Tibial nerve (tissue), 4 donors: ENCODE measurements at regions not wholly inside any gene's neighbourhood (a gene's known extent, or its start where the extent isn't known, plus 50 kb on each side); places are given as distances from the start of the nearest gene placed in this dataset.

Experiments used
- DNase-seq, 2 donors: peaks; one replicate each; pipeline ENCODE4 v3.0.0-alpha.2; 2019; ENCODE audit warnings: low spot score in 2 of 2
- H3K27ac ChIP-seq, 4 donors: fragments of 200-600 bp; sonication (generic) in 3 of 4; one replicate each; pipeline ENCODE4 v1.5.1; 2017 to 2019; ENCODE audit warnings: mild to moderate bottlenecking in 1 of 4
- H3K27me3 ChIP-seq, 2 donors: fragments of 200-600 bp; sonication (generic) in 1 of 2; one replicate each; pipeline versions ENCODE4 v1.5.1 to v1.6.0; 2017 to 2019
- H3K36me3 ChIP-seq, 3 donors: fragments of 200-600 bp; sonication (generic); one replicate each; pipeline ENCODE4 v1.5.1; 2018 to 2019
- H3K4me1 ChIP-seq, 4 donors: fragments of 200-600 bp; sonication (generic) in 3 of 4; one replicate each; pipeline ENCODE4 v1.5.1; 2017 to 2019
- H3K4me3 ChIP-seq, 4 donors: fragments of 200-600 bp; sonication (generic) in 3 of 4; one replicate each; pipeline ENCODE4 v1.5.1; 2017 to 2019; ENCODE audit warnings: mild to moderate bottlenecking in 1 of 4, moderate library complexity in 1 of 4
- H3K9me3 ChIP-seq, 4 donors: fragments of 200-600 bp; sonication (generic) in 3 of 4; one replicate each; pipeline ENCODE4 v1.5.1; 2017 to 2019
- CTCF ChIP-seq, 5 experiments: fragments of 200-600 bp in 3 of 5; fragments of 450-650 bp in 2 of 5; sonication (generic) in 3 of 5; IDR thresholded peaks; one replicate each; pipeline ENCODE4 v1.5.1; 2016 to 2019; ENCODE audit warnings: antibody characterized with exemption in 5 of 5, mild to moderate bottlenecking in 3 of 5, moderate library complexity in 2 of 5
- EP300 ChIP-seq, 2 donors: sonication (generic); formaldehyde crosslinking; IDR thresholded peaks; one replicate each; pipeline ENCODE4 v1.6.1; 2017; ENCODE audit warnings: antibody characterized with exemption in 2 of 2, mild to moderate bottlenecking in 1 of 2
- POLR2A ChIP-seq, 2 donors: fragments of 450-650 bp; IDR thresholded peaks; one replicate each; pipeline ENCODE4 v1.6.1; 2017; ENCODE audit warnings: antibody characterized with exemption in 2 of 2, mild to moderate bottlenecking in 2 of 2, moderate library complexity in 2 of 2
- WGBS, 2 donors: methylation state at CpG; one replicate each; pipeline ENCODE4 v1.1.5; 2018; 5-methylcytosine and 5-hydroxymethylcytosine counted together

- no peak overlapping the region for H3K27ac ChIP-seq
- no peak for TF ChIP-seq CTCF (IDR thresholded peaks at IDR 0.05)
- no peak for TF ChIP-seq EP300 (IDR thresholded peaks at IDR 0.05)
- TF ChIP-seq POLR2A (IDR thresholded peaks at IDR 0.05): no peak
- peaks cover 0 to 5% (median 0%) of the 10 kb centered on the region in 4 donors for H3K4me1 ChIP-seq
- no peaks in the 10 kb centered on the region for H3K9me3 ChIP-seq
- H3K4me3 ChIP-seq: no peak overlapping the region
- H3K36me3 ChIP-seq: no peaks in the 10 kb centered on the region
- no peak for DNase-seq
- WGBS, 2 donors: 23 to 33% methylated on average over 5 of the region's 5 CpGs
- peaks cover 0 to 31% of the 10 kb centered on the region in 2 donors for H3K27me3 ChIP-seq
These were observed 252.5 kb downstream of the LRFN2 start for GRCh38 chr6:40334496-40335270.

- no peak overlapping the region for H3K4me3 ChIP-seq
- H3K27ac ChIP-seq: no peak overlapping the region
- WGBS, 2 donors: 53 to 58% methylated on average over 3 of the region's 3 CpGs
- no peaks in the 10 kb centered on the region for H3K9me3 ChIP-seq
- TF ChIP-seq EP300 (IDR thresholded peaks at IDR 0.05): no peak
- no peak for TF ChIP-seq POLR2A (IDR thresholded peaks at IDR 0.05)
- TF ChIP-seq CTCF (IDR thresholded peaks at IDR 0.05): no peak
- peaks cover 0 to 27% of the 10 kb centered on the region in 2 donors for H3K27me3 ChIP-seq
- no peaks in the 10 kb centered on the region for H3K36me3 ChIP-seq
- DNase-seq: no peak
- H3K4me1 ChIP-seq: peaks cover 0 to 8% (median 0%) of the 10 kb centered on the region in 4 donors
These were observed 255.6 kb downstream of the LRFN2 start for GRCh38 chr6:40331545-40331944.

GRCh38 chr6:40330301-40330721 lies 256.9 kb downstream of the LRFN2 start:
- no peak overlapping the region for H3K4me3 ChIP-seq
- no peak for DNase-seq
- H3K4me1 ChIP-seq: peaks cover 0 to 8% (median 0%) of the 10 kb centered on the region in 4 donors
- no peaks in the 10 kb centered on the region for H3K36me3 ChIP-seq
- peaks cover 0 to 22% of the 10 kb centered on the region in 2 donors for H3K27me3 ChIP-seq
- TF ChIP-seq POLR2A (IDR thresholded peaks at IDR 0.05) (no peak), EP300 (IDR thresholded peaks at IDR 0.05) (no peak), CTCF (IDR thresholded peaks at IDR 0.05) (no peak)
- H3K9me3 ChIP-seq: no peaks in the 10 kb centered on the region
- WGBS, 2 donors: 15 to 16% methylated on average over 4 of the region's 4 CpGs
- H3K27ac ChIP-seq: no peak overlapping the region

GRCh38 chr6:40328986-40329545 lies 258.1 kb downstream of the LRFN2 start:
- 45 to 80% methylated on average over 3 to 4 of the region's 4 CpGs for WGBS, 2 donors
- Histone ChIP-seq H3K9me3 (no peaks in the 10 kb centered on the region), H3K27me3 (peaks cover 0 to 14% of the 10 kb centered on the region in 2 donors), H3K36me3 (no peaks in the 10 kb centered on the region), H3K27ac (no peak overlapping the region), H3K4me1 (peaks cover 0 to 3% (median 0%) of the 10 kb centered on the region in 4 donors), H3K4me3 (no peak overlapping the region)
- TF ChIP-seq EP300 (IDR thresholded peaks at IDR 0.05) (no peak), CTCF (IDR thresholded peaks at IDR 0.05) (no peak), POLR2A (IDR thresholded peaks at IDR 0.05) (no peak)
- DNase-seq: no peak

- H3K4me1 ChIP-seq: peaks cover 0 to 3% (median 0%) of the 10 kb centered on the region in 4 donors
- peaks cover 0 to 8% of the 10 kb centered on the region in 2 donors for H3K27me3 ChIP-seq
- H3K36me3 ChIP-seq: no peaks in the 10 kb centered on the region
- DNase-seq: no peak
- no peak overlapping the region for H3K27ac ChIP-seq
- TF ChIP-seq CTCF (IDR thresholded peaks at IDR 0.05): peak in 1 of 5 experiments; percentile 9
- TF ChIP-seq POLR2A (IDR thresholded peaks at IDR 0.05): no peak
- 48 to 51% methylated on average over 12 of the region's 12 CpGs for WGBS, 2 donors
- no peaks in the 10 kb centered on the region for H3K9me3 ChIP-seq
- H3K4me3 ChIP-seq: no peak overlapping the region
These were observed 258.7 kb downstream of the LRFN2 start for GRCh38 chr6:40328386-40328985.
